ENCODE measurements at regions not wholly inside any gene's neighbourhood (a gene's known extent, or its start where the extent isn't known, plus 50 kb on each side); places are given as distances from the start of the nearest gene placed in this dataset.

- DNase-seq (ENCODE audit: low read depth in 3 of 3) = no peak
Observed at GRCh38 chr2:180208841-180209240, 201.7 kb upstream of the CWC22 start.

- DNase-seq (ENCODE audit: low read depth in 3 of 3) = no peak
Observed at GRCh38 chr2:180205621-180206235, 198.6 kb upstream of the CWC22 start.

DNA sequence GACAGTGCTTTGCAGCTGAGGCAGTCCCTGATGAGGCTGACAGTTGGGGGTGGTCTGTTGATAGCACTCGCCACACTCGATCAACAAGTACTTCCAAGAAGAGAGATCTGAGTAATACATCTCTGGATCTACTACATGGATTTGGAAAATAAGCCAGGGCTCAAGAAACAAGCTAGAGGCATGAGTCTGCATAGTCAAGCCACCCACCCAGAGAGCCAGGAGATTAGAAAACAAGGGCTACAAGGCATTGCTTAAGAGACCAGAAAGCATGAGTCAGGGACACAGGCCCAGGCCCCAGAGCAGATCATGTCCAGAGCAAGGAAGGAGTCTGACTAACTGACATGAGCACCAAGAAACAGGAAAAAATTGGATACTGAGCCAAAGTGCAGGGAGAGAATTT is 196.9 kb upstream of the CWC22 start:
- DNase-seq (ENCODE audit: low read depth in 3 of 3) = no peak

DNA sequence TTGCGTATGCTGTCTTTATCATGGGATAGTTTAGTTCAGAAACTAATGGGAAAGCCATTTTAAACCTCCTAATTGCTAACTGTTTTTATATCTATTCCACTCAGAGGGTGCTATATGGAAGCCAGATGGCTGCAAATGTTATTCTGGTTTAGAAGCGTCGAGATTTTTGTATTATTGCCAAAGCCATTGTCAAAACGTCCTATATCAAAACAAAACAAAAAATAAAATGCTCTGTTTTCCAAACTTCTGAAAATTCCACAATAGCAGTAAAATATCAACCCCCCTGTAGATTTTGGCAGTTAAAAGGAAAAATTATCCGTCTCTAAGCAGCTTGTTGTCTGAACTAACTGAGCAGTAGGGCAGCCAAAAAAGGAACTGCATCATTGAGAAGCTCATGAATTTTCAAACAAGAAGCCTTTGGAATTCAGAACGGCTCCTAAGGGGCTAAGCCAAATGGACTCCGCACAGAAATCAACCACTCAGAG is 195.4 kb upstream of the CWC22 start:
- DNase-seq (ENCODE audit: low read depth in 3 of 3) = no peak

DNA sequence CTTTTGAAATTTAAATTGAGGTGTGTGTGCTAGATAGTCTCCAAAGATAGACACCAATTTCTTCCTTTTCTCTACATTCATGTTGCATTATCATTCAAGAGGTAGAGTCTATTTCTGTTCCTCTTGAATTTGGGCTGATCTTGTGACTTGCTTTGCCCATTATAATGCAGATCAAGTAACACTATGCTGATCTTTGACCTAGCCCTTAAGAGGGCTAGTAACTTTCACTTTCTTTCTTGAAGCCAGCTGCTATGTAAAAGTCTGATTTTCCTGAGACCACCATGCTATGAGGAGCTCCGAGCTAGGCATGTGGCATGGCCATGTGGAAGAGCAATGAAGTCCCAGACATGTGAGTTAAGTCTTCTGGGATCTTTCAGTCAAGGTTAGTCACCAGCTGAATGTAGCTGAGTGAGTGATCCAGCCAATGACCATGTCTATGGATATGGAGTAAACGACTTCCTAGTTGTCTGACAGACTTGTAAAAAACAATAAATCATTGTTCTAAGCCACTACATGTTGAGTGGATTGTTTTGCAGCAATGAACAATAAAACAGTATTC is 189.4 kb upstream of the CWC22 start:
- no peak for DNase-seq (ENCODE audit: low read depth in 3 of 3)

DNA sequence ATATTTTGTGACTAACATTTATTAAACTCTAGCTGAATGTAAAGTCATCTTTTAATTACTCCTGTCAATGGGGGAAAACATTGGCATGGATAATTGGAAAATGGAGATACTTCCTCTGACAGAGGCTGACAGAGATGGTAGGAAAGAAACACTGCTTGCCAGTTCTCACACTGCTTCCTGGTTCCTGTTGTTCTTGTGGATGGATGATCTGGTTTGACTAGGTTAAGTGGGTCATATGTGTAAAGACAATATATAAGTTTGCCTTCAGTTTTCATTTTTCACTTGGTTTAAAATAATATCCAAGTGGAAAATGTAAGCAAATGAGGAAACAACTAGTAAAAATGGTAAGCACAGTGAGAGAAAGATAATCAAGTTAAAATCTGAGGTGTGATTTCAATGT is 188.8 kb upstream of the CWC22 start:
- DNase-seq (ENCODE audit: low read depth in 3 of 3) = no peak

GRCh38 chr2:180191432-180192124 is 184.5 kb upstream of the CWC22 start:
- DNase-seq (ENCODE audit: low read depth in 3 of 3) = no peak

- no peak for DNase-seq (ENCODE audit: low read depth in 3 of 3)
Observed at GRCh38 chr2:180190851-180191250, 183.8 kb upstream of the CWC22 start.

- no peak for DNase-seq (ENCODE audit: low read depth in 3 of 3)
Observed at GRCh38 chr2:180187611-180188010, 180.5 kb upstream of the CWC22 start.

- no peak for DNase-seq (ENCODE audit: low read depth in 3 of 3)
Observed at GRCh38 chr2:180184506-180184905, 177.4 kb upstream of the CWC22 start.

GRCh38 chr2:180180511-180180910 is 173.4 kb upstream of the CWC22 start:
- no peak for DNase-seq (ENCODE audit: low read depth in 3 of 3)

DNA sequence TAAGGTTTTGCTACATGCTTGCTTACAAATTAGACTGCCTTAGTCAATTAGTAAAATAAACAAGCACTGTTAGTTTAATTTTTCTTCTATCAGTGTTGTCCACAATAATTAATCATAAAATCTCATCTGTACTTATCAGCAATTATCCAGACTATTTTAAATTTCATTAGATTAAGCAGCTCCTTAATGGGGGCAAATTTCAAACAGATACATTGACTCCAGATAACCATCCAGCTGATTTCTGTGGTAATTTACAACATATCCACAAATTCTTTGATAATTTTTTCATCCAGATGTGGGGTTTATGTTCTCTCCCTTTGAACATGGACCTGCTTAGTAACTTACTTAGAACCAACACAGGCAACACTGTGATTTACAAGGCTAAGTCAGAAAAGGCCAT is 170.4 kb upstream of the CWC22 start:
- DNase-seq (ENCODE audit: low read depth in 3 of 3) = no peak

DNA sequence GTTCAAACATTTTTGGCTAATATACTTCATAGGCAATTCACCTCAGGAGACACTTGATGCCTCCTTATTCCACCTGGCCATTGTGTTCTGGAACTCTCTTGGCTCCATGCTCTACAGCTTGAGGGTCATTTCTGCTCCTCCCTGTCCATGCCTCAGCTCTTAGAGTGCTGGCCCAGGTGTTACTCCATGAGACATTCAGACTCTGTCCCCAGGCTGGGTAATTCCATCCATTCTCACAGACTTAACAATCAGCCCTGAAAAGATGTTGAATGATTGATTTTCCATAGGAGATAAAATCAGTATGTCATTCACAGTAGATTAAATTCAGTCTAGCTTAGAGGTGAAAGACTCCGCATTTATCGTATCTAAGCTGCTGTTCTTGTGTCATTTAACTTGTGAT is 168.6 kb upstream of the CWC22 start:
- DNase-seq (ENCODE audit: low read depth in 3 of 3) = no peak

GRCh38 chr2:180174580-180174979 is 167.5 kb upstream of the CWC22 start:
- no peak for DNase-seq (ENCODE audit: low read depth in 3 of 3)

DNA sequence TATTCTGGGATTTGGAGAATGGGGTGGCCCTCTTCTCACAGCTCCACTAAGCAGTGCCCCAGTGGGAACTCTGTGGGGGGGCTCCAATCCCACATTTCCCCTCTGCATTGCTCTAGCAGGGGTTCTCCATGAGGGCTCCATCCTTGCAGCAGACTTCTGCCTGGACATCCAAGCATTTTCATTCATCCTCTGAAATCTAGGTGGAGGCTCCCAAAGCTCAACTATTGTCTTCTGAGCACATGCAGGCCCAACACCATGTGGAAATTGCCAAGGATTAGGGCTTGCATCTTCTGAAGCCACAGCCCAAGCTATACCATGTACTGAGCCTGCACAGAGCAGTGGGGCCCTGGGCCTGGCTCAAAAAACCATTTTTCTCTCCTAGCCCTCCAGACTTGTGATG is 162.4 kb upstream of the CWC22 start:
- no peak for DNase-seq (ENCODE audit: low read depth in 3 of 3)

- no peak for DNase-seq (ENCODE audit: low read depth in 3 of 3)
Observed at GRCh38 chr2:180161415-180161814, 154.3 kb upstream of the CWC22 start.

DNA sequence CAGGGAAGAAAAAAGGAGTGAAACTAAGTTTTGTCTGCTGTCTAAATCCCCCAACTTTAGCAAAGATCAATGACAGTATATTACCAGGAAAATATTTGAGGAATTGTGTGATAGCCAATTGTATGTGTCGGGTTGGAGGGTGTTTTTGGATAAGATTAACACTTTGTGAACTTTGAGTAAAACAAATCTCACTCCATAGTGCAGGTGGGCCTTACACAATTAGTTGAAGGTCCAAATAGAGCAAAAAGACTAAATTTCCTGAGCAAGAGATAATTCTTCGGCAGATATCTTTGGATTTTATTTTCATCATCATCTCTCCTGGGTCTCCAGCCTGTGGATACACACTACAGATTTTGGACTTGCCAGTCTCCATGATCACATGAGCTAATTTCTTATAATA is 152.8 kb upstream of the CWC22 start:
- DNase-seq (ENCODE audit: low read depth in 3 of 3) = no peak

- DNase-seq (ENCODE audit: low read depth in 3 of 3) = no peak
Observed at GRCh38 chr2:180158961-180159360, 151.9 kb upstream of the CWC22 start.

GRCh38 chr2:180156651-180157050 is 149.6 kb upstream of the CWC22 start:
- DNase-seq (ENCODE audit: low read depth in 3 of 3) = no peak

DNA sequence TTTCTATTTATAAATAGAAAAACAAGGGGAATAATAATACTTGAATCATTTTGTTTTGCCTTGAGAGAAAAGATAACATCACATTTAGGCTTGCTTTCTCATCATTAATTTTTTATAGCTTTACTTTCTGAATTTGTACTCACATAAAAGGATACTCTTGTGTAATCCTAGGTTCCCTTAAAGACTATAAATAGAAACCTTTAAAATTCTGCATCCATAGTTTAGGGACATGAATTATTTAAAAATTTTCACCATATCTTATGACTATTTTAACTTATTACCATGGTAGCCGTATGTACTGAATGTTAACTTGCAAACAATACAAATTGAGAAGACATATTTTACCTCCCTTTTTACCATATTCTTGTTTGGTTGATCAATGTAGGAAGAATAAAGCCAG is 143.5 kb upstream of the CWC22 start:
- no peak for DNase-seq (ENCODE audit: low read depth in 3 of 3)

DNA sequence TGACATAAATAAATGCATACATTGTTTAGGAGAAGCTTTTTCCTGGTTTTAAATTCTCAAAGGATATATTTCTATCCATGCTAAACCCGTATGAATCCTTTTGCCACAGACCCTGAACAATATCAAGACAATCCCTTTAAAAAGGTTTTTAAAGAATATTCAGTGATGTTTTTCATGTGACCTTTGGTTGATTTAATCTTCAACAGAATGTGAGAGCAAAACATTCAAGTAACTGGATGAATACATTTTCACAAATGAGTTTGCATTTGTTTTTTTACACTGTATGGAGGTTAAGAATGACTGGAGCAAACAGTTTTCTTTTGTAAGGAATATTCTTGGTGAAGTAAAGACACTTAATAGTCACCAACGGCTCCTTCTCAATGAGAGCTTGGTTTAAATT is 139.4 kb upstream of the CWC22 start:
- DNase-seq (ENCODE audit: low read depth in 3 of 3) = no peak

- no peak for DNase-seq (ENCODE audit: low read depth in 3 of 3)
Observed at GRCh38 chr2:180146114-180146513, 139.0 kb upstream of the CWC22 start.

- no peak for DNase-seq (ENCODE audit: low read depth in 3 of 3)
Observed at GRCh38 chr2:180145163-180145562, 138.1 kb upstream of the CWC22 start.

All from stimulated activated CD4-positive, alpha-beta T cell treated with anti-CD3 and anti-CD28 coated beads, TNF-alpha, amount 100 ng/mL, for 48 hours (primary cell).